OCI-LY1 (cell line): ENCODE measurements at regions not wholly inside any gene's neighbourhood (a gene's known extent, or its start where the extent isn't known, plus 50 kb on each side); places are given as distances from the start of the nearest gene placed in this dataset.

Experiments
- CTCF ChIP-seq: fragments of 200-600 bp; sonication (generic), shearing (Covaris generic); IDR thresholded peaks from 2 replicates; pipeline ENCODE4 v1.5.1; 2017; ENCODE audit warnings: mild to moderate bottlenecking, antibody characterized with exemption, low read length, moderate library complexity, mixed read lengths
- EZH2 ChIP-seq: fragments of 200-600 bp; sonication (generic), shearing (Covaris generic); IDR thresholded peaks from 2 replicates; pipeline ENCODE4 v1.8.0; 2017; ENCODE audit warnings: borderline replicate concordance, mixed run types, mild to moderate bottlenecking, antibody characterized with exemption, low read length, moderate library complexity, mixed read lengths

- TF ChIP-seq CTCF, result no peak
- no peak for TF ChIP-seq EZH2
These were observed 129.1 kb downstream of the FBXO8 start for GRCh38 chr4:174154215-174154854.
